ENCODE measurements at regions not wholly inside any gene's neighbourhood (a gene's known extent, or its start where the extent isn't known, plus 50 kb on each side); places are given as distances from the start of the nearest gene placed in this dataset.

GRCh38 chr11:19577976-19578619 lies 134.5 kb upstream of the NAV2 start:
- WGBS (ENCODE audit: insufficient coverage, low lambda C conversion rate) = no CpG with 5 or more reads among the region's 9 CpGs
- Histone ChIP-seq H3K36me3 (ENCODE audit: control insufficient read depth, insufficient read depth, low read length) (no peaks in the 10 kb centered on the region), H3K9me3 (ENCODE audit: control insufficient read depth, low read depth, low read length) (no peaks in the 10 kb centered on the region), H3K4me1 (ENCODE audit: control insufficient read depth, insufficient read depth, low read length) (peaks cover 4% of the 10 kb centered on the region), H3K27me3 (ENCODE audit: control insufficient read depth, insufficient read depth, low read length) (no peaks in the 10 kb centered on the region), H3K4me3 (ENCODE audit: low read length) (no peak overlapping the region), H3K27ac (ENCODE audit: low read length) (peak overlapping the region; percentile 79)
- peak; percentile 29 to 44 for DNase-seq

GRCh38 chr11:19577391-19577975 lies 135.2 kb upstream of the NAV2 start:
- no peak for DNase-seq
- Histone ChIP-seq H3K9me3 (ENCODE audit: control insufficient read depth, low read depth, low read length) (no peaks in the 10 kb centered on the region), H3K36me3 (ENCODE audit: control insufficient read depth, insufficient read depth, low read length) (no peaks in the 10 kb centered on the region), H3K4me3 (ENCODE audit: low read length) (no peak overlapping the region), H3K27ac (ENCODE audit: low read length) (peak overlapping the region; percentile 79), H3K4me1 (ENCODE audit: control insufficient read depth, insufficient read depth, low read length) (peaks cover 4% of the 10 kb centered on the region), H3K27me3 (ENCODE audit: control insufficient read depth, insufficient read depth, low read length) (no peaks in the 10 kb centered on the region)
- no CpG with 5 or more reads among the region's 8 CpGs for WGBS (ENCODE audit: insufficient coverage, low lambda C conversion rate)

GRCh38 chr11:19576903-19577302 lies 135.7 kb upstream of the NAV2 start:
- no peak for DNase-seq
- peak overlapping the region; percentile 79 for H3K27ac ChIP-seq (ENCODE audit: low read length)
- WGBS (ENCODE audit: insufficient coverage, low lambda C conversion rate) = no CpG with 5 or more reads among the region's 6 CpGs
- H3K4me1 ChIP-seq (ENCODE audit: control insufficient read depth, insufficient read depth, low read length) = peaks cover 4% of the 10 kb centered on the region
- H3K9me3 ChIP-seq (ENCODE audit: control insufficient read depth, low read depth, low read length) = no peaks in the 10 kb centered on the region
- no peaks in the 10 kb centered on the region for H3K36me3 ChIP-seq (ENCODE audit: control insufficient read depth, insufficient read depth, low read length)
- H3K4me3 ChIP-seq (ENCODE audit: low read length) = no peak overlapping the region
- H3K27me3 ChIP-seq (ENCODE audit: control insufficient read depth, insufficient read depth, low read length) = no peaks in the 10 kb centered on the region

- WGBS (ENCODE audit: insufficient coverage, low lambda C conversion rate) = 86% methylated on average over 1 of the region's 3 CpGs
- H3K27ac ChIP-seq (ENCODE audit: low read length) = no peak overlapping the region
- no peak for DNase-seq
- no peaks in the 10 kb centered on the region for H3K36me3 ChIP-seq (ENCODE audit: control insufficient read depth, insufficient read depth, low read length)
- no peaks in the 10 kb centered on the region for H3K9me3 ChIP-seq (ENCODE audit: control insufficient read depth, low read depth, low read length)
- no peak overlapping the region for H3K4me3 ChIP-seq (ENCODE audit: low read length)
- H3K4me1 ChIP-seq (ENCODE audit: control insufficient read depth, insufficient read depth, low read length) = peaks cover 4% of the 10 kb centered on the region
- no peaks in the 10 kb centered on the region for H3K27me3 ChIP-seq (ENCODE audit: control insufficient read depth, insufficient read depth, low read length)
Observed at GRCh38 chr11:19576054-19576453, 136.6 kb upstream of the NAV2 start.

- Histone ChIP-seq H3K4me3 (ENCODE audit: low read length) (no peak overlapping the region), H3K4me1 (ENCODE audit: control insufficient read depth, insufficient read depth, low read length) (peaks cover 4% of the 10 kb centered on the region), H3K27me3 (ENCODE audit: control insufficient read depth, insufficient read depth, low read length) (no peaks in the 10 kb centered on the region), H3K27ac (ENCODE audit: low read length) (no peak overlapping the region), H3K36me3 (ENCODE audit: control insufficient read depth, insufficient read depth, low read length) (no peaks in the 10 kb centered on the region), H3K9me3 (ENCODE audit: control insufficient read depth, low read depth, low read length) (no peaks in the 10 kb centered on the region)
- DNase-seq = no peak
- WGBS (ENCODE audit: insufficient coverage, low lambda C conversion rate) = no CpG with 5 or more reads among the region's 3 CpGs
Observed at GRCh38 chr11:19574916-19575315, 137.7 kb upstream of the NAV2 start.

DNA sequence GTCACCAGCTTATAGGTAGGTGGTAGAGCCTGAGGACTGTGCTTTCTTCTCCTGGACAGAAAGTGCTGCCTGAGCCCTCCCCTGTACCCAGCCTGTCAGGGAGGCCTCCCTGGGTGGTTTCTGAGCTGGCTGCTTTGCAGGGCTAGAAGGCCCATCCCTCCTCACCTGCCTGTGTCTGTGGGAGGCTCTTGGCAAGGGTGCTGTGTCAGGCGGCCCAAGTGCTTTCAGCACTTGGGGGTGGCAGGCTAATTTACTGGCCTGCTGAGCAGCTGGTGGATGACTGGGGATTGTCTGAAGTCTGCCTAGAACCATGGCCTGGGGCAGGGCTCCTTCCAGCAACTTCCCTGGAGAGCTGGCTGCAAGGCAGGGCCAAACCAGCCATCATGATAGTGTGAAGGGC lies 139.0 kb upstream of the NAV2 start:
- no peak overlapping the region for H3K4me3 ChIP-seq (ENCODE audit: low read length)
- DNase-seq = no peak
- no CpG with 5 or more reads among the region's 1 CpG for WGBS (ENCODE audit: insufficient coverage, low lambda C conversion rate)
- no peaks in the 10 kb centered on the region for H3K36me3 ChIP-seq (ENCODE audit: control insufficient read depth, insufficient read depth, low read length)
- peaks cover 4% of the 10 kb centered on the region for H3K4me1 ChIP-seq (ENCODE audit: control insufficient read depth, insufficient read depth, low read length)
- H3K27ac ChIP-seq (ENCODE audit: low read length) = no peak overlapping the region
- no peaks in the 10 kb centered on the region for H3K9me3 ChIP-seq (ENCODE audit: control insufficient read depth, low read depth, low read length)
- peaks cover 5% of the 10 kb centered on the region for H3K27me3 ChIP-seq (ENCODE audit: control insufficient read depth, insufficient read depth, low read length)

- Histone ChIP-seq H3K27ac (ENCODE audit: low read length) (no peak overlapping the region), H3K9me3 (ENCODE audit: control insufficient read depth, low read depth, low read length) (no peaks in the 10 kb centered on the region), H3K4me3 (ENCODE audit: low read length) (no peak overlapping the region), H3K27me3 (ENCODE audit: control insufficient read depth, insufficient read depth, low read length) (peaks cover 5% of the 10 kb centered on the region), H3K36me3 (ENCODE audit: control insufficient read depth, insufficient read depth, low read length) (no peaks in the 10 kb centered on the region), H3K4me1 (ENCODE audit: control insufficient read depth, insufficient read depth, low read length) (no peaks in the 10 kb centered on the region)
- DNase-seq = no peak
- no CpG with 5 or more reads among the region's 4 CpGs for WGBS (ENCODE audit: insufficient coverage, low lambda C conversion rate)
Observed at GRCh38 chr11:19571906-19572305, 140.7 kb upstream of the NAV2 start.

- no peak overlapping the region for H3K27ac ChIP-seq (ENCODE audit: low read length)
- no peak overlapping the region for H3K4me3 ChIP-seq (ENCODE audit: low read length)
- DNase-seq = no peak
- H3K36me3 ChIP-seq (ENCODE audit: control insufficient read depth, insufficient read depth, low read length) = no peaks in the 10 kb centered on the region
- WGBS (ENCODE audit: insufficient coverage, low lambda C conversion rate) = no CpG with 5 or more reads among the region's 1 CpG
- peaks cover 5% of the 10 kb centered on the region for H3K27me3 ChIP-seq (ENCODE audit: control insufficient read depth, insufficient read depth, low read length)
- no peaks in the 10 kb centered on the region for H3K4me1 ChIP-seq (ENCODE audit: control insufficient read depth, insufficient read depth, low read length)
- no peaks in the 10 kb centered on the region for H3K9me3 ChIP-seq (ENCODE audit: control insufficient read depth, low read depth, low read length)
Observed at GRCh38 chr11:19570889-19571288, 141.7 kb upstream of the NAV2 start.

GRCh38 chr11:19567996-19568395 lies 144.6 kb upstream of the NAV2 start:
- H3K9me3 ChIP-seq (ENCODE audit: control insufficient read depth, low read depth, low read length) = no peaks in the 10 kb centered on the region
- peaks cover 4% of the 10 kb centered on the region for H3K4me1 ChIP-seq (ENCODE audit: control insufficient read depth, insufficient read depth, low read length)
- no peak for DNase-seq
- H3K27ac ChIP-seq (ENCODE audit: low read length) = no peak overlapping the region
- H3K27me3 ChIP-seq (ENCODE audit: control insufficient read depth, insufficient read depth, low read length) = peaks cover 7% of the 10 kb centered on the region
- no peak overlapping the region for H3K4me3 ChIP-seq (ENCODE audit: low read length)
- WGBS (ENCODE audit: insufficient coverage, low lambda C conversion rate) = no CpG with 5 or more reads among the region's 3 CpGs
- H3K36me3 ChIP-seq (ENCODE audit: control insufficient read depth, insufficient read depth, low read length) = no peaks in the 10 kb centered on the region

- Histone ChIP-seq H3K4me1 (ENCODE audit: control insufficient read depth, insufficient read depth, low read length) (peaks cover 4% of the 10 kb centered on the region), H3K27ac (ENCODE audit: low read length) (no peak overlapping the region), H3K9me3 (ENCODE audit: control insufficient read depth, low read depth, low read length) (no peaks in the 10 kb centered on the region), H3K36me3 (ENCODE audit: control insufficient read depth, insufficient read depth, low read length) (no peaks in the 10 kb centered on the region), H3K4me3 (ENCODE audit: low read length) (no peak overlapping the region), H3K27me3 (ENCODE audit: control insufficient read depth, insufficient read depth, low read length) (peaks cover 7% of the 10 kb centered on the region)
- no peak for DNase-seq
- no CpG with 5 or more reads among the region's 5 CpGs for WGBS (ENCODE audit: insufficient coverage, low lambda C conversion rate)
Observed at GRCh38 chr11:19566583-19567379, 145.9 kb upstream of the NAV2 start.

All from large intestine (tissue), 3 donors.